HepG2 (cell line): ENCODE measurements at regions not wholly inside any gene's neighbourhood (a gene's known extent, or its start where the extent isn't known, plus 50 kb on each side); places are given as distances from the start of the nearest gene placed in this dataset.

Source experiments
- DRAP1 ChIP-seq: IDR thresholded peaks from 2 replicates; pipeline ENCODE4 v1.6.1; 2016; ENCODE audit warnings: missing genetic modification reagents, missing compliant biosample characterization
- ETV5 ChIP-seq: IDR thresholded peaks from 2 replicates; pipeline ENCODE4 v1.6.1; 2018; ENCODE audit warnings: missing biosample characterization, missing genetic modification reagents, inconsistent platforms, borderline replicate concordance
- HDAC6 ChIP-seq: fragments of 200-600 bp; sonication (generic); IDR thresholded peaks from 2 replicates; pipeline ENCODE4 v1.7.0; 2017; ENCODE audit warnings: mild to moderate bottlenecking, antibody characterized with exemption, low read length, low read depth
- HMGA1 ChIP-seq: sonication (generic); formaldehyde crosslinking; conservative IDR thresholded peaks from 2 replicates; pipeline ENCODE4 v1.4.0; 2020; ENCODE audit warnings: missing genetic modification reagents
- MAX ChIP-seq: IDR thresholded peaks from 2 replicates; pipeline ENCODE4 v1.6.1; 2012; ENCODE audit warnings: inconsistent platforms
- MEIS2 ChIP-seq: sonication (generic); formaldehyde crosslinking; IDR thresholded peaks from 2 replicates; pipeline ENCODE4 v1.9.0; 2021; ENCODE audit warnings: mild to moderate bottlenecking, missing genetic modification reagents
- RARA ChIP-seq: IDR thresholded peaks from 2 replicates; pipeline ENCODE4 v1.6.1; 2016; ENCODE audit warnings: missing genetic modification reagents, missing compliant biosample characterization
- TBX3 ChIP-seq: fragments of 450-650 bp; IDR thresholded peaks from 2 replicates; pipeline ENCODE4 v1.6.1; 2017; ENCODE audit warnings: antibody characterized with exemption, mild to moderate bottlenecking, inconsistent platforms, borderline replicate concordance
- TERF1 ChIP-seq: sonication (generic); formaldehyde crosslinking; IDR thresholded peaks from 2 replicates; pipeline ENCODE4 v1.8.0; 2022; ENCODE audit warnings: mild to moderate bottlenecking, missing genetic modification reagents, moderate library complexity
- TP53 ChIP-seq: sonication (generic); formaldehyde crosslinking; conservative IDR thresholded peaks from 2 replicates; pipeline ENCODE4 v1.4.0; 2020; ENCODE audit warnings: missing genetic modification reagents
- ZBTB46 ChIP-seq: sonication (generic); formaldehyde crosslinking; IDR thresholded peaks from 2 replicates; pipeline ENCODE4 v1.4.0; 2020; ENCODE audit warnings: mild to moderate bottlenecking, missing genetic modification reagents, borderline replicate concordance
- ZFX ChIP-seq: sonication (generic); formaldehyde crosslinking; IDR thresholded peaks from 2 replicates; pipeline ENCODE4 v1.4.0; 2020; ENCODE audit warnings: mild to moderate bottlenecking, low read depth, missing genetic modification reagents, moderate library complexity
- ZNF3 ChIP-seq: IDR thresholded peaks from 2 replicates; pipeline ENCODE4 v1.7.0; 2017; ENCODE audit warnings: inconsistent platforms
- ZNF34 ChIP-seq: sonication (generic); formaldehyde crosslinking; IDR thresholded peaks from 2 replicates; pipeline ENCODE4 v1.4.0; 2020; ENCODE audit warnings: mild to moderate bottlenecking, missing genetic modification reagents, borderline replicate concordance
- ZNF468 ChIP-seq: sonication (generic); formaldehyde crosslinking; IDR thresholded peaks from 2 replicates; pipeline ENCODE4 v1.8.0; 2022; ENCODE audit warnings: mild to moderate bottlenecking, moderate library complexity, missing genetic modification reagents
- ZNF512 ChIP-seq: sonication (generic); formaldehyde crosslinking; IDR thresholded peaks from 2 replicates; pipeline ENCODE4 v1.4.0; 2020; ENCODE audit warnings: mild to moderate bottlenecking, missing genetic modification reagents
- ZNF557 ChIP-seq: sonication (generic); formaldehyde crosslinking; IDR thresholded peaks from 2 replicates; pipeline ENCODE4 v1.4.0; 2020; ENCODE audit warnings: missing genetic modification reagents
- ZNF564 ChIP-seq: sonication (generic); formaldehyde crosslinking; IDR thresholded peaks from 2 replicates; pipeline ENCODE4 v1.8.1; 2023; ENCODE audit warnings: mild to moderate bottlenecking, missing genetic modification reagents
- ZNF691 ChIP-seq: sonication (generic); formaldehyde crosslinking; IDR thresholded peaks from 2 replicates; pipeline ENCODE4 v1.4.0; 2020; ENCODE audit warnings: missing genetic modification reagents, low read depth, mild to moderate bottlenecking, borderline replicate concordance
- ZUFSP ChIP-seq: sonication (generic); formaldehyde crosslinking; IDR thresholded peaks from 2 replicates; pipeline ENCODE4 v1.9.0; 2021; ENCODE audit warnings: missing genetic modification reagents, mild to moderate bottlenecking, borderline replicate concordance

- TF ChIP-seq ZNF691 (CRISPR knock-in tag) (no peak; the same call in 1 of the 2 replicates), HMGA1 (CRISPR knock-in tag) (no peak), DRAP1 (CRISPR knock-in tag) (peak; percentile 95), TP53 (CRISPR knock-in tag) (no peak; the same call in 1 of the 2 replicates), MAX (peak; percentile 87), ZNF3 (no peak), ZNF34 (CRISPR knock-in tag) (peak; percentile 99), HDAC6 (no peak), TERF1 (CRISPR knock-in tag) (no peak), ZNF557 (CRISPR knock-in tag) (no peak), ZUFSP (no peak), MEIS2 (CRISPR knock-in tag) (peak; percentile 99), TBX3 (peak; percentile 57; the same call in 1 of the 2 replicates), ZNF512 (CRISPR knock-in tag) (0 out of 2 replicates have a peak, but pooled peaks have one; percentile 34), RARA (CRISPR knock-in tag) (peak; percentile 96), ETV5 (peak; percentile 85), ZBTB46 (CRISPR knock-in tag) (no peak; the same call in 1 of the 2 replicates), ZNF564 (CRISPR knock-in tag) (peak; percentile 65; the same call in 1 of the 2 replicates), ZFX (peak; percentile 81), ZNF468 (CRISPR knock-in tag) (no peak)
These were observed 136.8 kb downstream of the OLIG3 start (continued) for GRCh38 chr6:137357263-137357947.
